Tibial nerve (tissue), 4 donors: ENCODE measurements at regions not wholly inside any gene's neighbourhood (a gene's known extent, or its start where the extent isn't known, plus 50 kb on each side); places are given as distances from the start of the nearest gene placed in this dataset.

Experiments used
- DNase-seq, 2 donors: peaks; one replicate each; pipeline ENCODE4 v3.0.0-alpha.2; 2019; ENCODE audit warnings: low spot score in 2 of 2
- H3K27ac ChIP-seq, 4 donors: fragments of 200-600 bp; sonication (generic) in 3 of 4; one replicate each; pipeline ENCODE4 v1.5.1; 2017 to 2019; ENCODE audit warnings: mild to moderate bottlenecking in 1 of 4
- H3K27me3 ChIP-seq, 2 donors: fragments of 200-600 bp; sonication (generic) in 1 of 2; one replicate each; pipeline versions ENCODE4 v1.5.1 to v1.6.0; 2017 to 2019
- H3K36me3 ChIP-seq, 3 donors: fragments of 200-600 bp; sonication (generic); one replicate each; pipeline ENCODE4 v1.5.1; 2018 to 2019
- H3K4me1 ChIP-seq, 4 donors: fragments of 200-600 bp; sonication (generic) in 3 of 4; one replicate each; pipeline ENCODE4 v1.5.1; 2017 to 2019
- H3K4me3 ChIP-seq, 4 donors: fragments of 200-600 bp; sonication (generic) in 3 of 4; one replicate each; pipeline ENCODE4 v1.5.1; 2017 to 2019; ENCODE audit warnings: mild to moderate bottlenecking in 1 of 4, moderate library complexity in 1 of 4
- H3K9me3 ChIP-seq, 4 donors: fragments of 200-600 bp; sonication (generic) in 3 of 4; one replicate each; pipeline ENCODE4 v1.5.1; 2017 to 2019
- CTCF ChIP-seq, 5 experiments: fragments of 200-600 bp in 3 of 5; fragments of 450-650 bp in 2 of 5; sonication (generic) in 3 of 5; IDR thresholded peaks; one replicate each; pipeline ENCODE4 v1.5.1; 2016 to 2019; ENCODE audit warnings: antibody characterized with exemption in 5 of 5, mild to moderate bottlenecking in 3 of 5, moderate library complexity in 2 of 5
- EP300 ChIP-seq, 2 donors: sonication (generic); formaldehyde crosslinking; IDR thresholded peaks; one replicate each; pipeline ENCODE4 v1.6.1; 2017; ENCODE audit warnings: antibody characterized with exemption in 2 of 2, mild to moderate bottlenecking in 1 of 2
- POLR2A ChIP-seq, 2 donors: fragments of 450-650 bp; IDR thresholded peaks; one replicate each; pipeline ENCODE4 v1.6.1; 2017; ENCODE audit warnings: antibody characterized with exemption in 2 of 2, mild to moderate bottlenecking in 2 of 2, moderate library complexity in 2 of 2
- WGBS, 2 donors: methylation state at CpG; one replicate each; pipeline ENCODE4 v1.1.5; 2018; 5-methylcytosine and 5-hydroxymethylcytosine counted together

GRCh38 chr15:62901087-62901486 lies 141.5 kb upstream of the TPM1 start:
- DNase-seq = no peak
- Histone ChIP-seq H3K9me3 (no peaks in the 10 kb centered on the region), H3K27ac (no peak overlapping the region), H3K4me3 (no peak overlapping the region), H3K27me3 (no peaks in the 10 kb centered on the region), H3K4me1 (peaks cover 0 to 33% (median 10%) of the 10 kb centered on the region in 4 donors), H3K36me3 (no peaks in the 10 kb centered on the region)
- TF ChIP-seq EP300 (IDR thresholded peaks at IDR 0.05) = no peak
- 69 to 73% methylated on average over 14 of the region's 14 CpGs for WGBS, 2 donors

GRCh38 chr15:62901909-62902546 lies 140.5 kb upstream of the TPM1 start:
- WGBS, 2 donors = 92 to 93% methylated on average over 9 of the region's 9 CpGs
- no peaks in the 10 kb centered on the region for H3K9me3 ChIP-seq
- no peaks in the 10 kb centered on the region for H3K36me3 ChIP-seq
- H3K27ac ChIP-seq = no peak overlapping the region
- no peak overlapping the region for H3K4me3 ChIP-seq
- H3K27me3 ChIP-seq = no peaks in the 10 kb centered on the region
- H3K4me1 ChIP-seq = peaks cover 0 to 23% (median 3%) of the 10 kb centered on the region in 4 donors
- TF ChIP-seq EP300 (IDR thresholded peaks at IDR 0.05) (no peak), CTCF (IDR thresholded peaks at IDR 0.05) (no peak), POLR2A (IDR thresholded peaks at IDR 0.05) (no peak)
- no peak for DNase-seq

GRCh38 chr15:62902821-62903220 lies 139.7 kb upstream of the TPM1 start:
- Histone ChIP-seq H3K27me3 (no peaks in the 10 kb centered on the region), H3K27ac (no peak overlapping the region), H3K4me3 (no peak overlapping the region), H3K36me3 (no peaks in the 10 kb centered on the region), H3K4me1 (peaks cover 0 to 18% (median 0%) of the 10 kb centered on the region in 4 donors), H3K9me3 (no peaks in the 10 kb centered on the region)
- no peak for DNase-seq
- 93 to 96% methylated on average over 4 of the region's 4 CpGs for WGBS, 2 donors
- TF ChIP-seq CTCF (IDR thresholded peaks at IDR 0.05) (no peak), POLR2A (IDR thresholded peaks at IDR 0.05) (no peak), EP300 (IDR thresholded peaks at IDR 0.05) (no peak)

- TF ChIP-seq POLR2A (IDR thresholded peaks at IDR 0.05) (no peak), CTCF (IDR thresholded peaks at IDR 0.05) (no peak), EP300 (IDR thresholded peaks at IDR 0.05) (no peak)
- Histone ChIP-seq H3K27me3 (no peaks in the 10 kb centered on the region), H3K9me3 (no peaks in the 10 kb centered on the region), H3K4me1 (peaks cover 0 to 18% (median 0%) of the 10 kb centered on the region in 4 donors), H3K27ac (no peak overlapping the region), H3K4me3 (no peak overlapping the region), H3K36me3 (no peaks in the 10 kb centered on the region)
- DNase-seq = no peak
- 98 to 100% methylated on average over 2 of the region's 2 CpGs for WGBS, 2 donors
Measured at GRCh38 chr15:62903437-62903836, 139.1 kb upstream of the TPM1 start.

GRCh38 chr15:62904041-62904910 lies 138.3 kb upstream of the TPM1 start:
- DNase-seq = no peak
- no peaks in the 10 kb centered on the region for H3K36me3 ChIP-seq
- TF ChIP-seq POLR2A (IDR thresholded peaks at IDR 0.05) = no peak
- TF ChIP-seq CTCF (IDR thresholded peaks at IDR 0.05) = no peak
- TF ChIP-seq EP300 (IDR thresholded peaks at IDR 0.05) = no peak
- no peaks in the 10 kb centered on the region for H3K27me3 ChIP-seq
- WGBS, 2 donors = 87 to 91% methylated on average over 8 of the region's 8 CpGs
- H3K9me3 ChIP-seq = no peaks in the 10 kb centered on the region
- H3K4me1 ChIP-seq = peaks cover 0 to 18% (median 0%) of the 10 kb centered on the region in 4 donors
- no peak overlapping the region for H3K27ac ChIP-seq
- H3K4me3 ChIP-seq = no peak overlapping the region
